ENCODE measurements at regions not wholly inside any gene's neighbourhood (a gene's known extent, or its start where the extent isn't known, plus 50 kb on each side); places are given as distances from the start of the nearest gene placed in this dataset.
A peak's percentile ranks its signal among the peaks of the same experiment; 100 is the strongest.
"Not testable (repeated sequence)": the region's sequence is repeated elsewhere in the genome, so short reads cannot be mapped to it uniquely, and the experiment has no call there.

DNA sequence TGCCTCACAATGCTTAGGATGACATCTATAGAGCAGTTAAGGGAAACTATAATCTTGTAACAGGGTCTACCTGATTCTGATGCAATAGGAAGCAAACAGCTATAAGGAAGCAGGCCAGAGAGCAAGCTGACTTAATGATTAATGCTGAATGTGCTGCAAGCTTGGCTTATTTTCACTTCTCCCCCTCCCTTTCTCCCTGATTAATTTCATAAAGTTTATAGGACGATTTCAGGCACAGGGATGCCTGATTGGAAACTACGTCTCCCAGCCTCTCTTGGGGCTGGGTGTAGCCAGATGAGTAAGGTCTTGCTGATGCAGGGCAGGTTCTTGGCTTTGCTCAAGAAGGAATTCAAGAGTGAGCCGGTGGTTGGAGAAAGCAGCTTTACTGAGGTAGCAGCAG lies 82.8 kb upstream of the MRI1 start:
- DNase-seq (ENCODE audit: low spot score), result no peak
- ChIA-PET POLR2A (ENCODE audit: low non-redundant PET) (no interaction called here), CTCF (no interaction called here)
- TF ChIP-seq, protein P1, sequence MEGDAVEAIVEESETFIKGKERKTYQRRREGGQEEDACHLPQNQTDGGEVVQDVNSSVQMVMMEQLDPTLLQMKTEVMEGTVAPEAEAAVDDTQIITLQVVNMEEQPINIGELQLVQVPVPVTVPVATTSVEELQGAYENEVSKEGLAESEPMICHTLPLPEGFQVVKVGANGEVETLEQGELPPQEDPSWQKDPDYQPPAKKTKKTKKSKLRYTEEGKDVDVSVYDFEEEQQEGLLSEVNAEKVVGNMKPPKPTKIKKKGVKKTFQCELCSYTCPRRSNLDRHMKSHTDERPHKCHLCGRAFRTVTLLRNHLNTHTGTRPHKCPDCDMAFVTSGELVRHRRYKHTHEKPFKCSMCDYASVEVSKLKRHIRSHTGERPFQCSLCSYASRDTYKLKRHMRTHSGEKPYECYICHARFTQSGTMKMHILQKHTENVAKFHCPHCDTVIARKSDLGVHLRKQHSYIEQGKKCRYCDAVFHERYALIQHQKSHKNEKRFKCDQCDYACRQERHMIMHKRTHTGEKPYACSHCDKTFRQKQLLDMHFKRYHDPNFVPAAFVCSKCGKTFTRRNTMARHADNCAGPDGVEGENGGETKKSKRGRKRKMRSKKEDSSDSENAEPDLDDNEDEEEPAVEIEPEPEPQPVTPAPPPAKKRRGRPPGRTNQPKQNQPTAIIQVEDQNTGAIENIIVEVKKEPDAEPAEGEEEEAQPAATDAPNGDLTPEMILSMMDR (conservative IDR thresholded peaks at IDR 0.05; ENCODE audit: low read depth), result no peak
- H3K27ac ChIP-seq, result peak overlapping the region; percentile 26; the same call in 1 of the 2 replicates

DNA sequence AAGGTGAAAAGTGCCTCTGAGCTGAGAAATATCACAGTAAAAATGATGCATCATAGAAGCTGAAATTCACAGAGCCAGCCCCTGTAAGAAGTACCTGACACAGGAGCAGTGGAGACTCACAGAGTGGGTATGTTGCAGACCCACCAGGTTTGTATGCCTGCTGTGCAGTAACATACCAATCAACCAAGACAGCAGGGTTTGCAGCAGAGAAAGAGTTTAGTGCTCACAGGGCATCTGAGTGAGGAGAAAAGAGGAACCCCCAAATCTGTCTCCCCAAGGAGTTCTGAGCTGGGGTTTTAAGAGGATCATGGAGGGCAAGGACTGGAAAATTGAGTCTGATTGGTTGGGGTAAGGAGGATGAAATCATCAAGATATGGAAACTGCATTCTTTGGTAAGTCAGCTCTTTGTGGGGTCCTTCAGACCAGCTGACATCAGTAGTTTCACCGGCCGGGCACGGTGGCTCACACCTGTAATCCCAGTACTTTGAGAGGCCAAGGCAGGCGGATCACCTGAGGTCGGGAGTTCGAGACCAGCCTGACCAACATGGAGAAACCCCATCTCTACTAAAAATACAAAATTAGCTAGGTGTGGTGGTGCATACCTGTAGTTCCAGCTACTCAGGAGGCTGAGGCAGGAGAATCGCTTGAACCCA lies 83.5 kb upstream of the MRI1 start:
- ChIA-PET CTCF (interaction anchor here (0.9 kb wide), 1 partner anchor 8 kb away, joined by 3 read pairs; no protein-coding TSS in a partner anchor), POLR2A (ENCODE audit: low non-redundant PET) (interaction anchor here (0.7 kb wide), 1 partner anchor 312 kb away, joined by 12 read pairs; no protein-coding TSS in a partner anchor)
- H3K27ac ChIP-seq; DNase-seq (ENCODE audit: low spot score): not testable (repeated sequence)

DNA sequence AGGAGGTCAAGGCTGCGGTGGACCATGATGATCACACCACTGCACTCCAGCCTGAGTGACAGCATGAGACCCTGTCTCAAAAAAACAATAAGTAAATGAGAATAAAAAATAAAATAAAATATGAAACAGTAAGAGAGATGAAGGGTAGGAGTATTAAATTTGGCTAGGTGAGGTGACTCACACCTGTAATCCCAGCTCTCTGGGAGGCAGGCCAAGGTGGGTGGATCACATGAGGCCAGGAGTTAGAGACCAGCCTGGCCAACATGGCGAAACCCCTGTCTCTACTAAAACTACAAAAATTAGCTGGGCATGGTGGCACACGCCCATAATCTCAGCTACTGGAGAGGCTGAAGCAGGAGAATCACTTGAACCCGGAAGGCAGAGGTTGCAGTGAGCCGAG lies 87.4 kb upstream of the MRI1 start:
- CTCF ChIA-PET, result interaction anchor here (0.6 kb wide), 1 partner anchor 362 kb away, joined by 6 read pairs; no protein-coding TSS in a partner anchor
- DNase-seq (ENCODE audit: low spot score); POLR2A ChIA-PET (ENCODE audit: low non-redundant PET); H3K27ac ChIP-seq: not testable (repeated sequence)

DNA sequence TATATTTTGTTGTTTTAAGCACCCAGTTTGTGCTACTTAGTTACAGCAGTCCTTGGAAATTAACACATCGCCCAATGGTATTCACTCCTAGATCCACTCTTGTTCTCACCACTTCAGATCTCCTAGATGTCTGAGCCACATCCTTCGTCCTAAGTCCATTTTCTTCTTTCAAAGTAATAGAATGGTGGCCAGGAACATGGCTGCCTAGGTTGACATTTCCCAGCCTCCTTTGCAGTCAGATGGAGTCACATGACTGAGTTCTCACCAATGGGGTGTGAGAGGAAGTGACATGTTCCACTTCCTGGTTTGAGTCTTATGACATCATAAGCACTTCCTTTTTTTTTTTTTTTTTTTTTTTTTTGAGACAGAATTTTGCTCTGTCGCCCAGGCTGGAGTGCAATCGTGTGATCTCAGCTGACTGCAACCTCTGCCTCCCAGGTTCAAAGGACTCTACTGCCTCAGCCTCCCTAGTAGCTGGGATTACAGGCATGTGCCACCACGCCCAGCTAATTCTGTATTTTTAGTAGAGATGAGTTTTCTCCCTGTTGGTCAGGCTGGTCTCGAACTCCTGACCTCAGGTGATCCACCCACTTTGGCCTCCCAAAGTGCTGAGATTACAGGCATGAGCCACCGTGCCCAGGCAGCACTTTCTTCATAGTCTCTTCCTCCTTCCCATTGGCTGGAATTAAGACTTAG lies 91.7 kb upstream of the MRI1 start:
- CTCF ChIA-PET, result interaction anchor here (0.7 kb wide), 1 partner anchor 17 kb away, joined by 4 read pairs; no protein-coding TSS in a partner anchor
- H3K27ac ChIP-seq; POLR2A ChIA-PET (ENCODE audit: low non-redundant PET): not testable (repeated sequence)
- peak; percentile 30 for DNase-seq (ENCODE audit: low spot score)

DNA sequence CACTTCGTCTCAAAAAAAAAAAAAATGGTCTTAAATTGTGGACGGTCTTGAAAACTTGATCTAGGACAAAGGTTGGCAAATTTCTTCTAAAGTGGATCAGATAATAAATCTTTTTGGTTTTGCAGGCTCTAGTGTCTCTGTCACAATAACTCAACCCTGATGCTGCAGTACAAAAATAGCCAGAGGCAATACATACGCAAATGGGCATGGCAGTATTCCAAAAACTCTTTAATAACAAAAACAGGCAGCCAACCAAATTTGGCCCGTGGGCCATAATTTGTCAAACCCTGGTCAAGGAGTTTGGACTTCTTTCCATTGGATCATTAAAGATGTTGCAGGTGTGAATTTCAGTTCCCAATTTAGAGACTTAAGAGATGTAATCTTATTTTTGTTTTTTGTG lies 93.5 kb upstream of the MRI1 start:
- CTCF ChIA-PET, result no interaction called here
- no peak for DNase-seq (ENCODE audit: low spot score)
- TF ChIP-seq, protein P1 (conservative IDR thresholded peaks at IDR 0.05; ENCODE audit: low read depth), result no peak
- H3K27ac ChIP-seq, result no peak overlapping the region
- POLR2A ChIA-PET (ENCODE audit: low non-redundant PET), result no interaction called here

DNA sequence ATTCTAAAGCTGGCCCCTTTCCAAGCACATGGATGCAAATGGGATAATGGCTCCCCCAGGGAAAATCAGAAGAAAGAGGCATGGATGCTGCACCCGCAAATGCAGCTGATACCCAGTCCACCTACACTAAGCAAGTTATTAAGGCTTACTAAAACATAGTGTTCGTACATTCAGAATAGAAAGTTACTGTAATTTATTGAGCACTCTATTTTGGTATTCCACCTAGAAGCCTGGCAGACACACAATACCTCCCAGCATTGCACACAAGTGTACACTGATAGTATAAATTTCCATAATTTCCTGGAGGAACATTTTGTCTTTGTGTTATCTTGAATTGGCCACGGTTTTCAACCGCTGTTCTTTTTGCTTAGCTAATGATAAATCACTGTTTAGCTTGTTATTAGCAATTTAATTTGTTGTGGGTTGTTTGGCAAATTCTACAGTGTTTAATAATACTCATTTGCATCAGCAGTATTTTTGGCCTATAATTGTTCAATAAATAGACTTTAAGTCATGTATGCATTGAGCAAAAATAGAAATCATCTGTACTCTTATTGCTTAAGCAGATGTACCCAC lies 94.5 kb upstream of the MRI1 start:
- no peak overlapping the region for H3K27ac ChIP-seq
- ChIA-PET POLR2A (ENCODE audit: low non-redundant PET) (no interaction called here), CTCF (no interaction called here)
- DNase-seq (ENCODE audit: low spot score), result no peak
- TF ChIP-seq, protein P1 (conservative IDR thresholded peaks at IDR 0.05; ENCODE audit: low read depth), result no peak

DNA sequence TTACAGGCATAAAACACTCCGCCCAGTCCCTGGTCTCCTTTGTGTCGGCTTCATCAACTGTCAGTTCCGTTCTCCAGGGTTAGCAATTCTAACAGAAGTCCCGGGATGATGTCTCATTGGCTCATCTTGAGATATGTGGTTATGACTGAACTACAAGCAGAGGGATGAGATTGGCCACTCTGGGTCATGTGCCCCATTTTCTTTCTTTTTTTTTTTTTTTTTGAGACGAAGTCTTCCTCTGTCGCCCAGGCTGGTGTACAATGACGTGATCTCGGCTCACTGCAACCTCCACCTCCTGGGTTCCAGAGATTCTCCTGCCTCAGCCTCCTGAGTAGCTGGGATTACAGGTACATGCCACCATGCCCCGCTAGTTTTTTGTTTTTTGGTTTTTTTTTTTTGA lies 95.4 kb upstream of the MRI1 start:
- DNase-seq (ENCODE audit: low spot score), result no peak
- TF ChIP-seq, protein P1 (conservative IDR thresholded peaks at IDR 0.05; ENCODE audit: low read depth), result no peak
- no peak overlapping the region for H3K27ac ChIP-seq
- ChIA-PET POLR2A (ENCODE audit: low non-redundant PET) (no interaction called here), CTCF (no interaction called here)

DNA sequence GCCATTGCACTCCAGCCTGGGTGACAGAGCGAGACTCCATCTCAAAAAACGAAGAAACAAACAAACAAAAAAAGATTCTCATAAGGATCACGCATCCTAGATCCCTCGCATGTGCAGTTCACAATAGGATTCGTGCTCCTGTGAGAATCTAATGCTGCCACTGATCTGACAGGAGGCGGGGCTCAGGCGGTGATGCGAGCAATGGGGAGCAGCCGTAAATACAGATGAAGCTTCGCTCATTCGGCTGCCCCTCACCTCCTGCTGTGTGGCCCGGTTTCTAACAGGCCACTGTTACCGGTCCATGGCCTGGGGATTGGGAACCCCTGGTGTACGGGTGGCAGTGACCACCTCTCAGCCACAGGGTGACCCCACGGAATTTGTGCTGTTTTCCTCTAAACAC lies 98.2 kb upstream of the MRI1 start:
- no peak overlapping the region for H3K27ac ChIP-seq
- CTCF ChIA-PET, result no interaction called here
- POLR2A ChIA-PET (ENCODE audit: low non-redundant PET), result no interaction called here
- TF ChIP-seq, protein P1 (conservative IDR thresholded peaks at IDR 0.05; ENCODE audit: low read depth), result no peak
- no peak for DNase-seq (ENCODE audit: low spot score)

Data from RWPE1 (cell line).